Hematopoietic multipotent progenitor cell treated with erythropoietin and hydrocortisone succinate and interleukin-3 and kit ligand, for 4 days (in vitro differentiated cells): ENCODE measurements at regions not wholly inside any gene's neighbourhood (a gene's known extent, or its start where the extent isn't known, plus 50 kb on each side); places are given as distances from the start of the nearest gene placed in this dataset.

Experiments
- DNase-seq: peaks from one replicate; pipeline ENCODE4 v3.0.0-alpha.2; 2015

- DNase-seq = no peak
Measured at GRCh38 chrX:69299951-69300714, 134.9 kb upstream of the PJA1 start.

GRCh38 chrX:69299285-69299684 lies 134.0 kb upstream of the PJA1 start:
- no peak for DNase-seq

DNA sequence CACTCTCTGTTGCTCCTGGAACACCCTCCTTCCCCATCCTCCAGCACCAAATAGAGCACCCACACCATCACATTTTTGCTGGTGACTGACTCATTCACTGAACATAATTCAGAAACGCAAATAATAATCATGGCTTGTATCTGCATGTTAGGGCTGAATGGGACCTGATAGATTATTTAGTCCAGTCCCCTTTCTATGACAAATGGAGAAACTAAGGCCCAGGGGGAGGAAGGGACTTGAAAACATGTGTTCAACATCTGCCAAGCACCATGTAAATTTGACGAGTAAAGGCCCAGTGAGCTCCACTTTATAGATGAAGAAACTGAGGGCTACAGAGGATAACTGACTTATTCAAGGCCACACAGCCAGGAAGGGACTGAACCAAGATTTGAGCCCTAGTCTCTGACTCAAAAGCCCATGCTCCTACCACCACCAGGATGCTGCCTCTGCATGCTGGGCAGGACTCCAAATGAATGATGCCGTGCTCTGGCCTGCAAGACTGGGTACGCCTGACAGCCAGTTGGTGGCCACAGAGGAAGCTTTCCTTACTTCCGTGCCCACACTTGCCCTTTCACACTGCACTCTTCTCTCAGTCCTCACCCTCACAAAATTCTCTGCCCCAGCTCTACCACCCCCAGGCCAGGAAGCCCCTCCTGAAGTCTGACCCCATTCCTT lies 133.3 kb upstream of the PJA1 start:
- DNase-seq = no peak

DNA sequence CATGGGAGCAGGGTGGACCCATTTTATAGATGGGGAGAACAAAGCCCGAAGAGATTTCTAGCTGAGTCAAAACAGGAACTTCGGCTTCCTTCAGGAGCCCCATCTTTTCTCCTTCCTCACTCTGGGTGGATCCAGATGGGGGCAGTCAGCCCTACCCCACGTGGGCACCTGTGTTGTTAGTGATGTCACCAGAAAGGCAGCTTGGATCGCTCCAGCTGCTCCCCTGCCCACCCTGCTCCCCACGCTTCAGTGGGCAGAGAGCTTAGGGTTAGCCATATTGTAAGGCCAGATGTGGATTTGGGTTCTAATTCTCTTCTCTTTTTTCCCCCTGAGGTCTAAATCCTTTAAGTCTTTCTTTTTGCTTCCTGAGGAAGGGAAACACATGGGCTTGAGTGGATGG lies 132.3 kb upstream of the PJA1 start:
- DNase-seq = no peak

DNA sequence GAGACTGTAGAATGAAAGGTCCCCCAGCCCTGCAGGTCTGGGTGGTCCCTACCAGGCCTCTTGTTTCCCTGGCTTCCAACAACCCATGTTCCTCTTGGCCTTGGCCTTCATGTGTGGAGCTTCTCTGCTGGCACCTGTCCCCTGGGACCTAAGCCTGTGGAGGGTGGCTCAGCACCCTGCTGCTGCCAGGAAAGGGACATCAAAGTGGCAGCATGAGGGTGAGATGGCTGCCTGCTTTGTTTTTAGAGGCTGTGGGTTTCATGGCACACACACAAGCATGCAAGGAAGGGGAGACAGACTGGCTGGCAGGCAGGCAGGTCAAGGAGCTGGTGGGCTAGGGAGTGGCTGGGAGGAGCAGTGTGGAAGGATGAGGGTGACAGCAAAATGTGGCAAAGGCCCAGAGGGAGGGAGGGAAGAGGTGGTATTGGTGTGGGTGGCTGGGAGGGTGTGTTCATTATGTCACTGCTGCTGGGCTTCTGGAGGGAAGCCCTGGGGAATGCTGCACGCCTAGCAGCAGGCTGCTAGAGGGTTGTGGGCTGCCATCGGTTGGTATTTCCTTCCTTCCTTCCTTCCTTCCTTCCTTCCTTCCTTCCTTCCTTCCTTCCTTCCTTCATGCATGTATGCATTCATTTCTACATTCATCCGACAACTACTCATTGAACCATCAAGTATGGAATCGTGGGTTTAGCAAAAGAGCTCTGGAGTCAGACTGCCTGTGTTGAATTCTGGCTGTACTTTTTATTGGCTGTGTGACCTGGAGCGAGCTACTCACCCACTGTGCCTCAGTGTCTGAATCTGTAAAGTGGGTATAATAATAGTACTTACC lies 128.7 kb upstream of the PJA1 start:
- DNase-seq = no peak

GRCh38 chrX:69291116-69291515 lies 125.9 kb upstream of the PJA1 start:
- no peak for DNase-seq

DNA sequence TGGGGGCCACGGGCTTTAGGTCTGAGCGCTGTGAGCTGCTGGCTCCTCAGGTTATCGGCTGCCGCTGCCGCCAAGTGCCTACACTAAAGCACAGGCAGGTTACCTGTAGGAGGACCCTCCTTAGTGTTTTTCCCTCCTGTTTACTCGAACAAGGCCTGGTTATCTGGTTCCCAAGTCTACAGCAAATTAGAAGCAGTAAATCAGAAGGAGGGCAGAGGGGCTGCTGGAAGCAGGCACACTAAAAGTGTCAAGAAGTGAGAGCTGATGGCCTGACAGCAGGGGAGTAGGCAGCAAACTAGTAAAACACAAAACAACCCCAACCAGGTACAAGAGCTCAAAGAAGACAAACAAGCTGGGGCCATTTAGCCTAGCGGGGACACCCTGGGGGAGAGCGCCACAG lies 125.0 kb upstream of the PJA1 start:
- DNase-seq = no peak

DNA sequence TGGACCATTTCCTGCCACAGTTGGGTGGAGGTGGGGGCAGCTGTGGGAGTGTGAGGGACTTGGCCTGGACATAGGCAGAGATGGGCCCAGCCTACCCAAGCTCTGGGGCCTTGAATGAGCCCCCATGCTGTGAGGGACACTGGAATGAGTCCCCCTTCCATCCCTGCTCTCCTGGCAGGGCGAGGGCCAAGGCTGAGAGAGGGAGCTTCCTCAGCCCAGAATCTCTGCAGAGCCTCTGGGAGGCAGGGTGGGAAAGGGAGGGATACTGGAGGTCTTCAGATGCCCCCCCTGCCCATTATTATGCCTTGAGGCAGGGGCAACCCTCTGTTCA lies 124.5 kb upstream of the PJA1 start:
- no peak for DNase-seq

- DNase-seq = no peak
Measured at GRCh38 chrX:69289046-69289792, 124.0 kb upstream of the PJA1 start.

DNA sequence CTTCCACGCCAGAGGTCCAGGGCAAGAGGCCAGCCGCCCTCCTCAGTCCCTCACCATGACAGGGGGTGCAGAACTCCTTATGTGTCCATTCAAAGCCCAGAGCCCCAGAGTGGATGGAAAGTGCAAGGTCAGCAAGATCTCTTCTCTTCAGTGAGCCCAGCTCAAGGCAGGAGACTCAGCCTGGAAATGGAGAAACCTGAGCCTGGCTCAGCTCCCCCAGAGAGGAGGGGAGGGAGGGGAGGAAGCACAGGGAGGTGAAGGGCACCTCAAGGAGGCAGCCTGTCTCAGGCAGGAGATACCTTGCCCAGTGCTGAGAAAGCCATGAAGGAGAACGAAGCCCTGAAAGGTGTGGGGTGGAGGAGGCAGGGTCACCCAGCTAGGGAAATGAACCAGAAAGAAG lies 121.8 kb upstream of the PJA1 start:
- no peak for DNase-seq

GRCh38 chrX:69286565-69286906 lies 121.3 kb upstream of the PJA1 start:
- DNase-seq = no peak

- peak; percentile 53 for DNase-seq
Measured at GRCh38 chrX:69285881-69286564, 120.8 kb upstream of the PJA1 start.

GRCh38 chrX:69285401-69285877 lies 120.2 kb upstream of the PJA1 start:
- DNase-seq = no peak

DNA sequence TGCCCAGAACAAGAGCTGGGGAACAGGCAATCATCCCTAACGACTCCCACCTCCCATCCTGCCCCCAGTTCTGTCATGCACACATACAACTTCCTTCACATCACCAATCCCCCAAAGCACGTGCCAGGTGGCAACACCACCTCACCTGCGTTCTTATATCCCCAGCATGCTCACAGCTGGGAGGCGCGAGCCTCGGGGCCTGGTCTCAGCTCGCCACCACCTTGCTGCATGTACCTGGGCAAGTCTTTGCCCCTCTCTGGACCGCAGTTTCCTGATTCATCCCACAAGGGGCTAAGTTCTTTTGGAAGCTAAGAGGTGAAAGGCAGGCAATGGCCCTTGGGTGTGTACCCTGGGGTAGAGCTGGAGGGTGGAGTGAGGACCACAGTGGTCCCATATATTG lies 119.2 kb upstream of the PJA1 start:
- DNase-seq = no peak

DNA sequence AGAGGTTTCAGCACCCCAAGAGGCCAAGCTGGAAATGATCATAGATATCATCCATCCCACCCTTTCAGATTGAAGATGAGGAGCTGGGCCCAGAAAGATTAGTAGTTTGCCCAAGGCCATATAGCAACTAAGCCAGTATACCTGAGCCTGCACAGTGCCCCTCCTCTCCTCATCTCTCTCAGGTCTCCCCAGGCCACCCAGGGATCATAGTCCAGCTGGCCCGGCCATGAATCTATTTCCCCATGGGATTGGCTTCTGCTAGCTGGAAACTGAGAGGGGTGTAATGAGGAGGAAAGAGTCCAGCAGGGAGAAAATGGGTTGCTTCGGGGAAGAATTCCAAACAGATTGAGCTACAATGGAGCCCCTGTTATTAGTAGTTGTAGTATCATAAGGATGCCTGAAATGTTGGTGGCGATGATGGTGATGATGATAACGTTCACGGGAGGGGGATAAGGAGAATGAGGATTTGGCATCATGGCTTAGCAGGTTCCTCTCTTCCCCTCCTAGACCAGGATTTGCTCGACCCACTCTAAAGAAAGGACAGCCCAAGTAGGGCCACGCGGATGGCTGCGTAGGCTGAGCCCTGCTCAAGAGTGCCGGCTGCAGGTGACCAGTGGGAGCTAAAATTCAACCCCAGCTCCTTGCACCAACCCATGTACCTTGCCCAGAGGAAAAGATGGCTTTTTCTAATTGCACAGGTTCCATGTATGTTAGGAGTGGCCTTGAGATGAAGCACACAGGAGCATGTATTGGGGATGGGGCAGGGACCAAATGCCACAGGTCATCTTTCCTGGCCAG lies 117.8 kb upstream of the PJA1 start:
- DNase-seq = no peak

DNA sequence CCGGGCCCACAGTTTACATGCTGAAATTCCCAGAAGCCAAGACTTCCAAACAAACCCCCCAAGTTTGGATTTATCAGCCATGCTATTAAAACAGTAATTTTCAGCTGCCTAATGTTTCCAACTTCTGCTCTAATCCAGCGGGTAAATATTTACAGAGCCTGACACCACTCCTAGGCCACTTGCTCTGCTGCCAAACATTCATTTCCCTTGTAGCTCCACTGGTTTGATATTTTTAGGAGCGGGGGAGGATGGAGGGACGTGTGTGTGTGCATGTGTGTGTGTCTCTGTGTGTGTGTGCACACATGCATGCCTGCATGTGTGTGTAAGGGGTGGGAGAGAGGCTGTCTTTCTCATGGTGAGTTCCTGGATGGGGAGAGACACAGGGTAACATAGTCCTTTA lies 115.7 kb upstream of the PJA1 start:
- no peak for DNase-seq

DNA sequence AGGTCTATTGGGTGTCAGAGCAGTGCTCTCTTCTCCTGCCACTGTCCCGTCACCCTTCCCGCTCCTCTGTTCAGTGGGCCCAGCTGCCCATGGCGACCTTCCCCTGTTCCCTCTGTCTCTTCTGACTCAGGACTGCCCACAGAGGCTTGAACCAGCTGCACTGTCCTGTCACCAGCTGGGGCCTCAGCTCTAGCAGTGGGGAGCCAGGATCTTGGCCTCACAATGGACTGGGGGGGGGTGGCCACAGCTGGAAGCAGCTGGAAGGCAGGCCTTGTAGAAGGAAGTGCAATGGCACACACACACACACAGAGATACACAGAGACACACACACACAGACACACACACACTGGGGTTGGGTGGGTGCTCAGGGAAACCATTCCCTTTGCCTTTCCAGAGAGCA lies 114.0 kb upstream of the PJA1 start:
- DNase-seq = no peak

DNA sequence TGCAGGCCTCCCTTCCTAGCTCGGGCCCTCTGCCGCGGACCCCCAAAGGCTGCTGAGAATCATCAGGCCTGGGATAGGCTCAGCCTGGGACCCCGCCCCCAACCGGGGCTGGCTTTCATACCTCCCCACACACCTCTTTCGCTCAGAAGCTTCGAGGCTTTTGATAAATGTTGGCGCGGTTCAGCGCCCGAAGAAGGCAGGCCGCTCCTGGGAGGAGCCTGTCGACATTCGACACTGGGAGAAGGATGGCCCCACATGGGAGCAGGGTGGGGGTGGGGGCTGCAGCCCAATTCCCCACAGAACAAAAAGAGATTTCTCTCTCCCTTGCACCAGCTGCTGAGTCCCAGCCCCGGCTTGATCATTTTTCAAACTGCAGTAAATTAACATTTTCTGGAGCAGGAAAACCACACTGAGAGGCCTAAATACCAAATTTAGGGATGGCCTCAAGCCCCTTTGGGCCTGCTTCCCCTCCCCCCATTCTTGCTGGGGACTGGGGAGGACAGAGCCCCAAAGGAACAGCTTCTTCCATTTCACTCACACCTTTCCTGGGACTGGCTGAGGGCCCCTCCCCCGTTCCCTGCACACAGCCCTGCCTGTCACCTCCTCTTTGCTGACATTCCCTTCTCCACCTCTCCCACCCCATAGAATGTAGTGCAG lies 112.9 kb upstream of the PJA1 start:
- DNase-seq = no peak

DNA sequence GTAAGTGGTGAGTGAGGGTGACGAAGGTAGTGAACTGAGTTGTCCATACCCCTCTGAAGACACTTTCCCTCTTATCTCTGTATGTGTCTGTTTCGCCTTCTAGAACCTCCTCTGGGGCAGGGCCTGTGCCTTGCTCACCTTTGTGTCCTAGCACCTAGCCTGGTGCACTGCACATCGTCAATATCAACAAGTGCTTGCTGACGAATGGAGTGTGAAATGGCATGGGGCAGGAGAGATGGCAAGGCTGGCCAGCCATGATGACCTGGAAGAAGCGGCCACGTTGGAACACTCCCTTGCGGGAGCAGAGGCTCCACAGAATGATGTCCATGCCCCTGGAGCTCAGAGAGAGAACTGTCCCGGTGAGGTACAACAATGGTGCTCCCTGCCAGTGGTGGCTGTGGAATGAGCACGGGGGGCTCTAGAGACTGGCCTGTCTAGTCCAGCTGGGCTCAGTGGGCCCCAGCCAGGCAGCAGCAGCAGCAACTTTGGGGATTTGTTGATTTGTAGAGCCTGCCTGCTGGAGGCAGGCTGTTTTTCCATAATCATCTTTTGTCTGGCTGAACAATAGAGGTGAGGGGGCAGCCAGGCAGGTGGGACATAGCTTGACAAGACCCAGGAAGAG lies 112.2 kb upstream of the PJA1 start:
- no peak for DNase-seq

GRCh38 chrX:69268611-69269010 lies 103.4 kb upstream of the PJA1 start:
- DNase-seq = no peak

GRCh38 chrX:69264158-69264581 lies 98.9 kb upstream of the PJA1 start:
- DNase-seq = no peak
